ENCODE measurements at regions not wholly inside any gene's neighbourhood (a gene's known extent, or its start where the extent isn't known, plus 50 kb on each side); places are given as distances from the start of the nearest gene placed in this dataset.

- DNase-seq (ENCODE audit: low spot score): no peak
- Histone ChIP-seq H3K27ac (no peak overlapping the region), H3K4me3 (no peak overlapping the region)
- TF ChIP-seq CTCF (IDR thresholded peaks at IDR 0.05): no peak
Observed at GRCh38 chr11:43994196-43994595, 51.8 kb downstream of the C11orf96 start.

GRCh38 chr11:43996318-43996717 is 51.5 kb upstream of the ACCSL start:
- no peak overlapping the region for H3K27ac ChIP-seq
- no peak for TF ChIP-seq CTCF (IDR thresholded peaks at IDR 0.05)
- peak; percentile 35 for DNase-seq (ENCODE audit: low spot score)
- H3K4me3 ChIP-seq: no peak overlapping the region

- DNase-seq (ENCODE audit: low spot score): peak; percentile 17
- no peak overlapping the region for H3K27ac ChIP-seq
- H3K4me3 ChIP-seq: no peak overlapping the region
- no peak for TF ChIP-seq CTCF (IDR thresholded peaks at IDR 0.05)
Observed at GRCh38 chr11:43997022-43997660, 50.6 kb upstream of the ACCSL start.

Measured in coronary artery (tissue), 2 donors.